H9 (cell line): ENCODE measurements at regions not wholly inside any gene's neighbourhood (a gene's known extent, or its start where the extent isn't known, plus 50 kb on each side); places are given as distances from the start of the nearest gene placed in this dataset.

Experiments
- DNase-seq: peaks from one replicate; pipeline ENCODE4 v3.0.0-alpha.2; 2017
- H2AFZ ChIP-seq: one replicate; pipeline ENCODE4 v1.6.1; 2013; ENCODE audit warnings: mild to moderate bottlenecking, low read length, control low read depth, moderate library complexity
- H2AK5ac ChIP-seq: 2 replicates; pipeline ENCODE4 v1.6.1; 2013; ENCODE audit warnings: low read length, control low read depth, mixed read lengths; ENCODE audit not compliant: insufficient read length
- H2BK120ac ChIP-seq: one replicate; pipeline ENCODE4 v1.6.1; 2013; ENCODE audit warnings: low read depth, mild to moderate bottlenecking, low read length, control low read depth, inconsistent platforms; ENCODE audit not compliant: poor library complexity, severe bottlenecking
- H2BK12ac ChIP-seq: 2 replicates; pipeline ENCODE4 v1.6.1; 2013; ENCODE audit warnings: low read length, control low read depth, mixed read lengths, low read depth; ENCODE audit not compliant: insufficient read length
- H2BK15ac ChIP-seq: 2 replicates; pipeline ENCODE4 v1.6.1; 2013; ENCODE audit warnings: low read depth, low read length, control low read depth
- H2BK20ac ChIP-seq: one replicate; pipeline ENCODE4 v1.6.1; 2013; ENCODE audit warnings: low read depth, mild to moderate bottlenecking, low read length, control low read depth, inconsistent platforms; ENCODE audit not compliant: poor library complexity, severe bottlenecking
- H2BK5ac ChIP-seq: 2 replicates; pipeline ENCODE4 v1.6.1; 2013; ENCODE audit warnings: low read length, control low read depth, mixed read lengths; ENCODE audit not compliant: insufficient read length
- H3K14ac ChIP-seq: 2 replicates; pipeline ENCODE4 v1.6.1; 2013; ENCODE audit warnings: low read length, control low read depth; ENCODE audit not compliant: insufficient read depth
- H3K18ac ChIP-seq: 2 replicates; pipeline ENCODE4 v1.6.1; 2013; ENCODE audit warnings: low read depth, mild to moderate bottlenecking, mixed read lengths, low read length, control low read depth; ENCODE audit not compliant: insufficient read length
- H3K23ac ChIP-seq: 2 replicates; pipeline ENCODE4 v1.6.1; 2013; ENCODE audit warnings: low read length, control low read depth, mixed read lengths, low read depth; ENCODE audit not compliant: insufficient read length
- H3K23me2 ChIP-seq: 2 replicates; pipeline ENCODE4 v1.6.1; 2013; ENCODE audit warnings: low read depth, mild to moderate bottlenecking, mixed read lengths, low read length, control low read depth; ENCODE audit not compliant: insufficient read length, poor library complexity, severe bottlenecking
- H3K27ac ChIP-seq: 2 replicates; pipeline ENCODE4 v1.5.1; 2013; ENCODE audit warnings: low read length, control low read depth, mixed read lengths, low read depth; ENCODE audit not compliant: insufficient read length
- H3K27me3 ChIP-seq: 2 replicates; pipeline ENCODE4 v1.6.1; 2013; ENCODE audit warnings: low read length, control low read depth, inconsistent platforms; ENCODE audit not compliant: insufficient read depth
- H3K4ac ChIP-seq: 2 replicates; pipeline ENCODE4 v1.6.1; 2013; ENCODE audit warnings: low read depth, mild to moderate bottlenecking, control low read depth, inconsistent platforms, low read length, moderate library complexity
- H3K4me1 ChIP-seq: 2 replicates; pipeline ENCODE4 v1.6.1; 2013; ENCODE audit warnings: low read length, control low read depth, inconsistent platforms; ENCODE audit not compliant: insufficient read depth
- H3K4me2 ChIP-seq: 2 replicates; pipeline ENCODE4 v1.6.1; 2013; ENCODE audit warnings: low read length, control low read depth, mixed read lengths; ENCODE audit not compliant: insufficient read length, insufficient read depth
- H3K56ac ChIP-seq: 2 replicates; pipeline ENCODE4 v1.6.1; 2013; ENCODE audit warnings: low read depth, mild to moderate bottlenecking, mixed read lengths, low read length, control low read depth; ENCODE audit not compliant: insufficient read length
- H3K79me1 ChIP-seq: 2 replicates; pipeline ENCODE4 v1.6.1; 2013; ENCODE audit warnings: low read depth, mild to moderate bottlenecking, moderate library complexity, low read length, control low read depth, inconsistent platforms; ENCODE audit not compliant: insufficient read depth, poor library complexity, severe bottlenecking
- H3K79me2 ChIP-seq: 2 replicates; pipeline ENCODE4 v1.6.1; 2013; ENCODE audit warnings: low read length, control low read depth, inconsistent platforms; ENCODE audit not compliant: insufficient read depth
- H3K9ac ChIP-seq: 2 replicates; pipeline ENCODE4 v1.6.1; 2013; ENCODE audit warnings: low read length, control low read depth, mixed read lengths; ENCODE audit not compliant: insufficient read length; ENCODE audit errors: extremely low read depth
- H3K9me3 ChIP-seq: one replicate; pipeline ENCODE4 v1.6.1; 2013; ENCODE audit warnings: low read depth, low read length, inconsistent platforms; ENCODE audit not compliant: control insufficient read depth
- H3T11ph ChIP-seq: one replicate; pipeline ENCODE4 v1.6.1; 2013; ENCODE audit warnings: mild to moderate bottlenecking, low read length, control low read depth, inconsistent platforms
- H4K20me1 ChIP-seq: one replicate; pipeline ENCODE4 v1.6.1; 2013; ENCODE audit not compliant: control insufficient read depth, insufficient read length, insufficient read depth
- H4K5ac ChIP-seq: 2 replicates; pipeline ENCODE4 v1.6.1; 2013; ENCODE audit warnings: low read depth, mild to moderate bottlenecking, mixed read lengths, low read length, control low read depth; ENCODE audit not compliant: insufficient read length
- H4K8ac ChIP-seq: replicated peaks from 2 replicates; pipeline ENCODE4 v1.6.1; 2013; ENCODE audit warnings: low read length, control low read depth, mixed read lengths, low read depth; ENCODE audit not compliant: insufficient read length
- H4K91ac ChIP-seq: 2 replicates; pipeline ENCODE4 v1.6.1; 2013; ENCODE audit warnings: low read depth, mild to moderate bottlenecking, moderate library complexity, mixed read lengths, low read length, control low read depth; ENCODE audit not compliant: insufficient read length
- H3K27ac Mint-ChIP-seq, 3 experiments: 2 replicates in 2 of 3; 3 replicates in 1 of 3; pipeline ENCODE4 v1.8.0; 2020 to 2021; ENCODE audit warnings: mixed read lengths in 3 of 3, mild to moderate bottlenecking in 1 of 3, moderate library complexity in 1 of 3
- H3K27me3 Mint-ChIP-seq: 2 replicates; pipeline ENCODE4 v1.8.0; 2021; ENCODE audit warnings: low read depth, mild to moderate bottlenecking, moderate library complexity, mixed read lengths
- H3K36me3 Mint-ChIP-seq, 3 experiments: 2 replicates in 2 of 3; 3 replicates in 1 of 3; pipeline ENCODE4 v1.8.0; 2020 to 2021; ENCODE audit warnings: low read depth in 3 of 3, mixed read lengths in 3 of 3; ENCODE audit not compliant: insufficient read depth in 1 of 3
- H3K4me1 Mint-ChIP-seq, 2 experiments: 2 replicates each; pipeline ENCODE4 v1.8.0; 2020; ENCODE audit warnings: mixed read lengths in 2 of 2
- H3K4me3 Mint-ChIP-seq, 2 experiments: 2 replicates in 1 of 2; 3 replicates in 1 of 2; pipeline ENCODE4 v1.8.0; 2020 to 2021; ENCODE audit warnings: mild to moderate bottlenecking in 2 of 2, mixed read lengths in 2 of 2, moderate library complexity in 1 of 2
- H3K9me3 Mint-ChIP-seq, 2 experiments: 2 replicates in 1 of 2; 3 replicates in 1 of 2; pipeline ENCODE4 v1.8.0; 2020; ENCODE audit warnings: mild to moderate bottlenecking in 2 of 2, mixed read lengths in 2 of 2, moderate library complexity in 1 of 2
- WGBS: extraction: QIAGEN DNeasy Blood & Tissue Kit; methylation state at CpG from one replicate; pipeline ENCODE4 v1.1.7; 2013; ENCODE audit warnings: missing lambda C conversion rate, low lambda C conversion rate, mixed read lengths; ENCODE audit not compliant: insufficient read length; ENCODE audit errors: extremely low coverage; 5-methylcytosine and 5-hydroxymethylcytosine counted together
- TF ChIP-seq, protein P1 (sequence below): fragments of 200-600 bp; sonication (generic); conservative IDR thresholded peaks from 3 replicates; pipeline ENCODE4 v1.8.0; 2021; ENCODE audit warnings: antibody characterized with exemption, mild to moderate bottlenecking

GRCh38 chr14:105986894-105987284 is 460.5 kb downstream of the TMEM121 start:
- Histone ChIP-seq H3K27ac (no peak overlapping the region), H3K23me2 (no peaks in the 10 kb centered on the region), H2BK20ac (no peak overlapping the region), H3K9me3 (peaks cover 70% of the 10 kb centered on the region), H4K20me1 (no peaks in the 10 kb centered on the region), H3K4ac (no peak overlapping the region), H3T11ph (no peak overlapping the region), H4K5ac (no peak overlapping the region), H2AK5ac (no peak overlapping the region), H2BK12ac (no peak overlapping the region), H3K18ac (no peak overlapping the region), H2BK5ac (no peak overlapping the region), H3K14ac (no peak overlapping the region), H3K27me3 (no peaks in the 10 kb centered on the region), H2BK120ac (no peak overlapping the region), H3K56ac (no peak overlapping the region), H3K4me1 (no peaks in the 10 kb centered on the region), H3K79me2 (no peaks in the 10 kb centered on the region), H3K4me2 (no peak overlapping the region), H3K79me1 (no peaks in the 10 kb centered on the region), H2BK15ac (no peak overlapping the region), H4K91ac (no peak overlapping the region), H4K8ac (no peak overlapping the region), H2AFZ (no peak overlapping the region), H3K9ac (no peak overlapping the region), H3K23ac (no peak overlapping the region)
- Mint-ChIP-seq H3K36me3 (peaks cover 0 to 26% (median 3%) of the 10 kb centered on the region in 3 experiments; a peak in 5 of 7 replicates), H3K27me3 (peaks cover 3% of the 10 kb centered on the region; the same call in 1 of the 2 replicates), H3K4me3 (no peak overlapping the region), H3K27ac (no peak overlapping the region; a peak in 1 of 7 replicates), H3K4me1 (no peaks in the 10 kb centered on the region), H3K9me3 (peaks cover 82 to 88% of the 10 kb centered on the region in 2 experiments)
- DNase-seq: no peak
- TF ChIP-seq, protein P1, sequence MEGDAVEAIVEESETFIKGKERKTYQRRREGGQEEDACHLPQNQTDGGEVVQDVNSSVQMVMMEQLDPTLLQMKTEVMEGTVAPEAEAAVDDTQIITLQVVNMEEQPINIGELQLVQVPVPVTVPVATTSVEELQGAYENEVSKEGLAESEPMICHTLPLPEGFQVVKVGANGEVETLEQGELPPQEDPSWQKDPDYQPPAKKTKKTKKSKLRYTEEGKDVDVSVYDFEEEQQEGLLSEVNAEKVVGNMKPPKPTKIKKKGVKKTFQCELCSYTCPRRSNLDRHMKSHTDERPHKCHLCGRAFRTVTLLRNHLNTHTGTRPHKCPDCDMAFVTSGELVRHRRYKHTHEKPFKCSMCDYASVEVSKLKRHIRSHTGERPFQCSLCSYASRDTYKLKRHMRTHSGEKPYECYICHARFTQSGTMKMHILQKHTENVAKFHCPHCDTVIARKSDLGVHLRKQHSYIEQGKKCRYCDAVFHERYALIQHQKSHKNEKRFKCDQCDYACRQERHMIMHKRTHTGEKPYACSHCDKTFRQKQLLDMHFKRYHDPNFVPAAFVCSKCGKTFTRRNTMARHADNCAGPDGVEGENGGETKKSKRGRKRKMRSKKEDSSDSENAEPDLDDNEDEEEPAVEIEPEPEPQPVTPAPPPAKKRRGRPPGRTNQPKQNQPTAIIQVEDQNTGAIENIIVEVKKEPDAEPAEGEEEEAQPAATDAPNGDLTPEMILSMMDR: no peak
- WGBS: no CpG with 5 or more reads among the region's 2 CpGs
